ENCODE measurements at regions not wholly inside any gene's neighbourhood (a gene's known extent, or its start where the extent isn't known, plus 50 kb on each side); places are given as distances from the start of the nearest gene placed in this dataset.

GRCh38 chr2:239502430-239503186 lies 101.8 kb upstream of the HDAC4 start (continued):
- no peak for TF ChIP-seq SRSF1 (IDR thresholded peaks at IDR 0.05; ENCODE audit: low read depth, low read length)
- TF ChIP-seq SIX5 (IDR thresholded peaks at IDR 0.05; ENCODE audit: borderline replicate concordance in 1 of 2, insufficient read depth in 1 of 2, low read depth in 1 of 2, low read length in 2 of 2) = no peak

DNA sequence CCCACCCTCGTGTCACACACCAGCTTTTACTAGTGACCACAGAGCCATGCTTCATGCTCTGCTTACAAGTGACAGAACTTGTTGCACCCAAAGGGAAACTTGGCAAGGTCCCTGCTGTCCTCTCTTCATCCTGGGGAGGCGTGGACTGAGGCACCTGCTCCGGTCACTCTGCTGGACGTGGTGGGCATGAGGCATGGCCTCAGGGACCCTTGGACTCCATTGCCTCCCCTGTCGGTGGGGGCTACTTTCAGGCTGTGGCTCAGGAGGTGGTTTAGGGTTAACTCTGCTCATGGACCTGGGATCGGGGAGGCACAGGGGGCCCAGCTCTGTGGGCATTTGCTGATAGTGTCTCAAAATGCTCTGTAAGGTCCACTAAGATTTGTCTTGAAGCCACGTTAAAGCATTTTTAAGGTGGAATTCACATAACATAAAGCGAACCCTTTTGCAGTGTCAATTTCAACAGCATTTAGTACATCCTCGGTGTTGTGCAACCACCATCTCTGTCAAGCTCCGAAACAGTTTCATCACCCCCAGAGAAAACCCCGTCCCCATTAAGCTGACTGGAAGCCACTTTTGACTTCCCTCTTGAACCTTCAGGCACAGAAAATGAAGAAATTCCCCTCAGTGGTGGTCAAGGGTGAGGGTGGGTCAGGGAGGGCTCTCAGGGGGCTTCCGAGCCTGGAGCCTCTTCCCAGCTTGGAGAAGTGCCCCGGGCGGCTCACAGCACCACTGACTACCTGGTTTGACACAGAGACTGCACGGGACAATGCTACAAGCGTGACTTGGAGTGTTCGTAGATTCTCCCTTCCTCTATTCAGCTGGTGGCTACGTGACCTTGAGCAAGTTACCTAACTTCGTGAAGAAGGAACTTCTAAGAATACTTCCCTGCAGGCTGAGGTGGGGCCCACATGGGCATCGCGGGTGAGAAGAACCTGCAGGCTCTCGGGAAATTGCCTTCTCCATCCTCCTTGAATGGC lies 100.0 kb upstream of the HDAC4 start:
- Histone ChIP-seq H3K27me3 (ENCODE audit: control insufficient read depth in 2 of 2, insufficient read depth in 2 of 2, low read length in 2 of 2) (peaks cover 4 to 76% of the 10 kb centered on the region in 2 experiments; a peak in 3 of 5 replicates), H3K9ac (ENCODE audit: insufficient read depth in 1 of 2, low read depth in 2 of 2, low read length in 2 of 2) (no peak overlapping the region), H3K9me1 (ENCODE audit: control insufficient read depth, insufficient read depth, low read length) (no peaks in the 10 kb centered on the region), H3K4me1 (replicated peaks in 1 of 2; ENCODE audit: control insufficient read depth in 2 of 2, insufficient read depth in 2 of 2, low read length in 2 of 2) (no peaks in the 10 kb centered on the region; a peak in 1 of 5 replicates), H3K27ac (ENCODE audit: extremely low read depth, low read depth, low read length) (no peak overlapping the region), H3K36me3 (ENCODE audit: control insufficient read depth, insufficient read depth, low read length) (no peaks in the 10 kb centered on the region), H3K79me2 (ENCODE audit: control insufficient read depth, insufficient read depth, low read length) (no peaks in the 10 kb centered on the region), H4K20me1 (replicated peaks; ENCODE audit: control insufficient read depth, insufficient read depth, low read length) (no peaks in the 10 kb centered on the region), H3K4me2 (ENCODE audit: insufficient read depth, low read length) (no peak overlapping the region), H3K4me3 (no peak overlapping the region), H2AFZ (ENCODE audit: low read depth, low read length) (no peak overlapping the region), H3K9me3 (replicated peaks; ENCODE audit: control insufficient read depth, insufficient read depth, low read depth, low read length) (no peaks in the 10 kb centered on the region)
- 0% methylated on average over 19 of the region's 22 CpGs for WGBS (ENCODE audit: insufficient coverage, low coverage, missing lambda C conversion rate)
- in situ Hi-C loops (cut with MboI) (no loop called here), intact Hi-C loops (cut with micrococcal nuclease) (no loop called here)
- FAIRE-seq = no peak
- TF ChIP-seq ZNF586 (CRISPR knock-in tag; conservative IDR thresholded peaks at IDR 0.05) (no peak), CEBPB (tag; IDR thresholded peaks at IDR 0.05) (0 out of 2 replicates have a peak, but pooled peaks have one; percentile 20)
- no peak for DNase-seq (ENCODE audit: extremely low read depth in 1 of 4, low spot score in 3 of 4)
- no TSS peak for BruUV-seq (replicated peaks)
- ATAC-seq = no peak
- POLR2A ChIA-PET = no interaction called here
- CTCF ChIA-PET (ENCODE audit: low intra/inter-chr PET ratio) = no interaction called here
